ENCODE measurements at regions not wholly inside any gene's neighbourhood (a gene's known extent, or its start where the extent isn't known, plus 50 kb on each side); places are given as distances from the start of the nearest gene placed in this dataset.
"Not testable (repeated sequence)": the region's sequence is repeated elsewhere in the genome, so short reads cannot be mapped to it uniquely, and the experiment has no call there.

GRCh38 chrX:122363112-122363795 lies 820.8 kb upstream of the GRIA3 start:
- no peak overlapping the region for H3K27ac ChIP-seq
- no peak for TF ChIP-seq CTCF (conservative IDR thresholded peaks at IDR 0.05)

- not testable (repeated sequence) for H3K27ac ChIP-seq
Observed at GRCh38 chrX:122375533-122375932, 808.5 kb upstream of the GRIA3 start.

GRCh38 chrX:122389005-122389404 lies 795.1 kb upstream of the GRIA3 start:
- H3K27ac ChIP-seq, result no peak overlapping the region
- TF ChIP-seq CTCF (conservative IDR thresholded peaks at IDR 0.05), result no peak

- no peak for TF ChIP-seq CTCF (conservative IDR thresholded peaks at IDR 0.05)
- no peak overlapping the region for H3K27ac ChIP-seq
Observed at GRCh38 chrX:122418758-122419157, 765.3 kb upstream of the GRIA3 start.

- no peak overlapping the region for H3K27ac ChIP-seq
- TF ChIP-seq CTCF (conservative IDR thresholded peaks at IDR 0.05), result no peak
Observed at GRCh38 chrX:122421434-122422121, 762.5 kb upstream of the GRIA3 start.

- TF ChIP-seq CTCF (conservative IDR thresholded peaks at IDR 0.05), result no peak
- no peak overlapping the region for H3K27ac ChIP-seq
Observed at GRCh38 chrX:122422547-122422946, 761.5 kb upstream of the GRIA3 start.

GRCh38 chrX:122434942-122435341 lies 749.1 kb upstream of the GRIA3 start:
- H3K27ac ChIP-seq, result no peak overlapping the region
- no peak for TF ChIP-seq CTCF (conservative IDR thresholded peaks at IDR 0.05)

GRCh38 chrX:122439831-122440230 lies 744.2 kb upstream of the GRIA3 start:
- no peak overlapping the region for H3K27ac ChIP-seq
- no peak for TF ChIP-seq CTCF (conservative IDR thresholded peaks at IDR 0.05)
